ENCODE measurements at regions not wholly inside any gene's neighbourhood (a gene's known extent, or its start where the extent isn't known, plus 50 kb on each side); places are given as distances from the start of the nearest gene placed in this dataset.

DNA sequence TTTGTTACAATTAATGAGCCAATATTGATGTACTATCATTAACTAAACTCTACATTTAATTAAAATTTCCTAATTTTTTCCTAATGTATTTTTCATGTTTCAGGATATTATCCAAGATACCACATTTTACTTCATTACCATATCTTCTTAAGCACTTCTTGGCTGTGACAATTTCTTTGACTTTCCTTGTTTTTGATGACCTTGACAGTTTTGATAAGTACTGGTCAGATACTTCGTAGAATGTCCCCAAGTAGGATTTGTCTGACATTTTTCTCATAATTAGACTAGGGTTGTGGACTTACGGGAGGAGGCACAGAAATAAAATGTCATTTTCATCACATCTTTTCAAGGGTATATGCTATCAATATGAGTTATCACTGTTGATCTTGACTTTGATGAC is 700.9 kb downstream of the BCL11B start:
- Histone ChIP-seq H3K36me3 (no peaks in the 10 kb centered on the region), H3K4me1 (no peaks in the 10 kb centered on the region), H3K27me3 (no peaks in the 10 kb centered on the region), H3K9me3 (peaks cover 0 to 22% (median 0%) of the 10 kb centered on the region in 3 donors), H3K4me3 (no peak overlapping the region), H3K27ac (no peak overlapping the region)
- ATAC-seq = no peak
- 60% methylated on average over 2 of the region's 2 CpGs; no CpG with 5 or more reads in 1 of the 2 donors for WGBS, 2 donors (ENCODE audit: low coverage in 1 of 2)
- TF ChIP-seq POLR2A (IDR thresholded peaks at IDR 0.05) = no peak
- no peak for TF ChIP-seq EP300 (IDR thresholded peaks at IDR 0.05)
- no peak for TF ChIP-seq POLR2AphosphoS5 (IDR thresholded peaks at IDR 0.05)
- TF ChIP-seq, protein P1, sequence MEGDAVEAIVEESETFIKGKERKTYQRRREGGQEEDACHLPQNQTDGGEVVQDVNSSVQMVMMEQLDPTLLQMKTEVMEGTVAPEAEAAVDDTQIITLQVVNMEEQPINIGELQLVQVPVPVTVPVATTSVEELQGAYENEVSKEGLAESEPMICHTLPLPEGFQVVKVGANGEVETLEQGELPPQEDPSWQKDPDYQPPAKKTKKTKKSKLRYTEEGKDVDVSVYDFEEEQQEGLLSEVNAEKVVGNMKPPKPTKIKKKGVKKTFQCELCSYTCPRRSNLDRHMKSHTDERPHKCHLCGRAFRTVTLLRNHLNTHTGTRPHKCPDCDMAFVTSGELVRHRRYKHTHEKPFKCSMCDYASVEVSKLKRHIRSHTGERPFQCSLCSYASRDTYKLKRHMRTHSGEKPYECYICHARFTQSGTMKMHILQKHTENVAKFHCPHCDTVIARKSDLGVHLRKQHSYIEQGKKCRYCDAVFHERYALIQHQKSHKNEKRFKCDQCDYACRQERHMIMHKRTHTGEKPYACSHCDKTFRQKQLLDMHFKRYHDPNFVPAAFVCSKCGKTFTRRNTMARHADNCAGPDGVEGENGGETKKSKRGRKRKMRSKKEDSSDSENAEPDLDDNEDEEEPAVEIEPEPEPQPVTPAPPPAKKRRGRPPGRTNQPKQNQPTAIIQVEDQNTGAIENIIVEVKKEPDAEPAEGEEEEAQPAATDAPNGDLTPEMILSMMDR (IDR thresholded peaks at IDR 0.05) = no peak

DNA sequence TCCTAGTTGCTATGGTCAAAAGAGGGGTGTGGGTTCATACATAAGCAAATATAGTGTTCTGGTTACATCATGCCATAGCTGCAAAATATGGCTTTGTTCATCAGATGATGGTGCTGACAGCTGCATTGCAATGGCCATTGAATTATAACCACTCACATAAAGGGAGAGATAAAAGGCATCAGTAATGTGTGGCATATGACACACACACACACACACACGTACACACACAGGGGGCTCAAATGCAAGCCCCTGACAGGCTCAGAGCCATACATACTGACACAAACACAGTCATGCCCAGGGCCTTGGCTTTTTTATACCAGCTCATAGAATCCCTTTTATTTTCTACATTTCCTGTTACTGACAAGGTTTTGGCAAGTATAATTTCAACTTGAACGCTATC is 698.9 kb downstream of the BCL11B start:
- ATAC-seq = no peak
- 56 to 60% methylated on average over 2 of the region's 2 CpGs for WGBS, 2 donors (ENCODE audit: low coverage in 1 of 2)
- TF ChIP-seq POLR2AphosphoS5 (IDR thresholded peaks at IDR 0.05) (no peak), POLR2A (IDR thresholded peaks at IDR 0.05) (no peak), EP300 (IDR thresholded peaks at IDR 0.05) (no peak)
- TF ChIP-seq, protein P1 (IDR thresholded peaks at IDR 0.05) = no peak
- Histone ChIP-seq H3K27me3 (no peaks in the 10 kb centered on the region), H3K27ac (no peak overlapping the region), H3K36me3 (no peaks in the 10 kb centered on the region), H3K4me3 (no peak overlapping the region), H3K4me1 (no peaks in the 10 kb centered on the region), H3K9me3 (peaks cover 0 to 22% (median 0%) of the 10 kb centered on the region in 3 donors)

DNA sequence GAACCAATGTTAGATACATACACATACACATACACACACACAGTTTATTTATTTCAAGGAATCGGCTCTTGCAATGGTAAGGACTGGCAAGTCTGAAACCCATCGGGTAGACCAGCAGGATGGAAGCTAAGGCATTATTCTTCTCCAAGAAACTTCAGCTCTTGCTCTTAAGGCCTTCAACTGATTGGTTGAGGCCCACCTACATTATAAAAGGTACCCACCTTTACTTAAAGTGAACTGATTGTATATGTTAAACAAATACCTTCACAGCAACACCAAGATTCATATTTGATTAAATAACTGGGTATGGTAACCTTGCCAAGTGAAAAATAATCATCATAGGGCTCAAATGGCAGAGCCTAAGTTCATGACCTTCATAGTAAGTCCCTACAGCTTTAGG is 695.5 kb downstream of the BCL11B start:
- 59 to 94% methylated on average over 2 of the region's 2 CpGs for WGBS, 2 donors (ENCODE audit: low coverage in 1 of 2)
- no peak for ATAC-seq
- peaks cover 3% of the 10 kb centered on the region for H3K27me3 ChIP-seq
- H3K9me3 ChIP-seq = peaks cover 0 to 9% (median 0%) of the 10 kb centered on the region in 3 donors
- no peaks in the 10 kb centered on the region for H3K4me1 ChIP-seq
- no peak overlapping the region for H3K27ac ChIP-seq
- H3K36me3 ChIP-seq = no peaks in the 10 kb centered on the region
- no peak overlapping the region for H3K4me3 ChIP-seq
- no peak for TF ChIP-seq POLR2A (IDR thresholded peaks at IDR 0.05)
- TF ChIP-seq EP300 (IDR thresholded peaks at IDR 0.05) = no peak
- no peak for TF ChIP-seq POLR2AphosphoS5 (IDR thresholded peaks at IDR 0.05)
- TF ChIP-seq, protein P1 (IDR thresholded peaks at IDR 0.05) = no peak

DNA sequence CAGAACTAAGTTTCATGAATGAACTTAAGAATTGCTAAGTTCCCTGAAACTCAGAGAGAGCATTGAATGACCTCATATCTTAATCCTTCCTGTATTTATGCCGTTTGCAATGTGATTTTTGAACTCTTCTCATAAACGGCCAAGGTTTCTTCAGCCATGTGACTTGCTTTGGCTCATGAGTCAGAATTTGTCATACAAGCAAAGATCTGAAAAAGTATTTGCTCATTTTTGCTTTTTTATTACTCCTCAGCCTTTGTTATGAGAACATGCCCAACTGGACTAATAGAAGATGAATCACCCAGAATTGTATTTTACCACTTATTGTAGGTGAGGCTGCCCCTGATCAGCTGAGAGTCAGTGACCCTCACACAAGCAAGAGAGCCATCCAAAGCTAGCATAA is 693.8 kb downstream of the BCL11B start:
- no peaks in the 10 kb centered on the region for H3K4me1 ChIP-seq
- H3K36me3 ChIP-seq = no peaks in the 10 kb centered on the region
- ATAC-seq = no peak
- no peak overlapping the region for H3K4me3 ChIP-seq
- H3K9me3 ChIP-seq = no peaks in the 10 kb centered on the region
- H3K27me3 ChIP-seq = peaks cover 6% of the 10 kb centered on the region
- TF ChIP-seq, protein P1 (IDR thresholded peaks at IDR 0.05) = no peak
- no peak for TF ChIP-seq POLR2AphosphoS5 (IDR thresholded peaks at IDR 0.05)
- no peak for TF ChIP-seq POLR2A (IDR thresholded peaks at IDR 0.05)
- TF ChIP-seq EP300 (IDR thresholded peaks at IDR 0.05) = no peak
- WGBS, 2 donors (ENCODE audit: low coverage in 1 of 2) = 29 to 47% methylated on average over 2 of the region's 2 CpGs
- no peak overlapping the region for H3K27ac ChIP-seq

DNA sequence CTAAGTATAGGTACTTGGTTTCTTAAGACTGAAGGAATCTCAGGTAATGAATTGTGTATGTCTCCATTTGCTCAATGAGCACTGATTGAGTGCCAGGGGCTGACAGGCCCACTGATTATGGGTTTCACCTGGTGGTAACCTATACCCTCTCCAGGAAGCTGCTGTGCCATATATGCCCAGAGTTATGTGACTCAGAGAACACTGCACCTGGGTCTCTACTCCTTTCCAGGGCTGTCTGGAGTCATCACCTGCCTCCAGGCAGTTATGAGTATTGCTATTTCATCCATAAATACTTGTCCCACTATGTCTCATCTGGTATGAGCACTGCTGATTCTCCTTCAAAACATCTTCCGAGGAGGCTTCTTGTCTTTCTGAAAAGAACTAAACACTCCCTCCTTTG is 692.9 kb downstream of the BCL11B start:
- TF ChIP-seq POLR2AphosphoS5 (IDR thresholded peaks at IDR 0.05) (no peak), EP300 (IDR thresholded peaks at IDR 0.05) (no peak), POLR2A (IDR thresholded peaks at IDR 0.05) (no peak)
- TF ChIP-seq, protein P1 (IDR thresholded peaks at IDR 0.05) = no peak
- Histone ChIP-seq H3K4me1 (no peaks in the 10 kb centered on the region), H3K9me3 (no peaks in the 10 kb centered on the region), H3K4me3 (no peak overlapping the region), H3K27ac (no peak overlapping the region), H3K36me3 (no peaks in the 10 kb centered on the region), H3K27me3 (peaks cover 6% of the 10 kb centered on the region)
- ATAC-seq = no peak
- WGBS, 2 donors (ENCODE audit: low coverage in 1 of 2) = 80 to 94% methylated on average over 1 of the region's 1 CpG
